ENCODE measurements at regions not wholly inside any gene's neighbourhood (a gene's known extent, or its start where the extent isn't known, plus 50 kb on each side); places are given as distances from the start of the nearest gene placed in this dataset.
A peak's percentile ranks its signal among the peaks of the same experiment; 100 is the strongest.

DNA sequence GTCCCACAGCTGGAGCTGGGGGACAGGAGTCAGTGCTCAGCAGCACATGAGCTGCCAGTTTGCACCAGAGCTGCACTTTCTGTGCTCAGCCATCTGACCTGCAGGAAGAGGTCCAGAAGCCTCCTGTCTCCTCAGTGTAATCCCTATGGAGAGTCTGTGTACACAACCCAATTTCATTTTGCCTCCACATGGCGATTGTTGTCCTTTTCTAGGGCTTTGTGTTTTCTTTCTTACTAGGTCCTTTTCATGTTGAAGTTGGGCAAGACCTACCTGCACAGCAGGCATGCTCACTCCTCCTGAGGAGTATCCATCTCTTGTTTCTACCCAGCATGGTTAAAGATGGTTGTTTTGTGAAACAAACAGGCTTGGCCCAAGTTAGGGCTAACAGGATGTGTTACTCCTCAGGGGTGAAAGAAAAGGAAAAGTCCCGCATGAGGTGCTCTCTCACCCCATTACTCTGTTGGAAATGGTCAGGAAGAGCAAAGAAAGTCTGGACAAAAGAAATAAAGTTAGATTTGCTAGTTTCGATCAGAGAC lies 273.0 kb downstream of the TMEM167A start:
- TF ChIP-seq CEBPB (IDR thresholded peaks at IDR 0.05; ENCODE audit: low read depth, low read length), result peak; percentile 38; the same call in 1 of the 2 replicates
- TF ChIP-seq TCF12 (IDR thresholded peaks at IDR 0.05; ENCODE audit: low read depth, low read length), result no peak
- TF ChIP-seq NANOG (IDR thresholded peaks at IDR 0.05; ENCODE audit: insufficient read depth, low read depth, low read length, poor library complexity, severe bottlenecking), result no peak
- no peak for TF ChIP-seq CREB1 (IDR thresholded peaks at IDR 0.05)
- H3K9ac ChIP-seq (replicated peaks in 1 of 4; ENCODE audit: extremely low read depth in 1 of 4, low read depth in 3 of 4, low read length in 3 of 4), result no peak overlapping the region
- H3K9me3 ChIP-seq (ENCODE audit: insufficient read depth in 2 of 2, low read depth in 1 of 2, low read length in 1 of 2), result no peaks in the 10 kb centered on the region; a peak in 1 of 4 replicates
- no peak overlapping the region for H3K4ac ChIP-seq (replicated peaks; ENCODE audit: insufficient read length, low read depth, low read length)
- H3K4me3 ChIP-seq (ENCODE audit: extremely low read depth in 1 of 4, insufficient read depth in 2 of 4, low read depth in 3 of 4, low read length in 4 of 4), result no peak overlapping the region
- no peak overlapping the region for H4K8ac ChIP-seq (ENCODE audit: extremely low read depth, insufficient read depth, low read length)
- H4K91ac ChIP-seq (replicated peaks; ENCODE audit: insufficient read length, low read length), result no peak overlapping the region
- H3K4me2 ChIP-seq (ENCODE audit: insufficient read depth in 1 of 2, low read depth in 2 of 2, low read length in 2 of 2), result no peak overlapping the region
- CTCF ChIA-PET (ENCODE audit: partially characterized antibody), result no interaction called here
- no peak overlapping the region for H3K14ac ChIP-seq (ENCODE audit: insufficient read length)
- H3K36me3 ChIP-seq (ENCODE audit: control insufficient read depth in 2 of 4, insufficient read depth in 4 of 4, low read length in 3 of 4), result no peaks in the 10 kb centered on the region
- DNase-seq (ENCODE audit: low read depth in 1 of 2, low spot score in 2 of 2), result no peak
- no peak overlapping the region for H2BK20ac ChIP-seq (ENCODE audit: low read length)
- no peaks in the 10 kb centered on the region for H3K23me2 ChIP-seq (ENCODE audit: low read depth, low read length)
- no peaks in the 10 kb centered on the region for H3K79me1 ChIP-seq (ENCODE audit: low read depth, low read length)
- H3K56ac ChIP-seq (replicated peaks; ENCODE audit: insufficient read length, low read depth, low read length), result no peak overlapping the region
- no peak overlapping the region for H3K18ac ChIP-seq (ENCODE audit: extremely low read depth, low read length)
- H4K20me1 ChIP-seq (replicated peaks in 1 of 2; ENCODE audit: control insufficient read depth in 1 of 2, insufficient read depth in 2 of 2, low read length in 2 of 2), result no peaks in the 10 kb centered on the region
- no peak overlapping the region for H3K27ac ChIP-seq (ENCODE audit: low read depth, low read length)
- H2BK5ac ChIP-seq (ENCODE audit: low read depth, low read length), result no peak overlapping the region
- no peak overlapping the region for H2BK15ac ChIP-seq (ENCODE audit: low read length)
- no peak overlapping the region for H2BK12ac ChIP-seq (ENCODE audit: low read depth, low read length)
- H4K5ac ChIP-seq (ENCODE audit: insufficient read length, low read depth, low read length), result no peak overlapping the region
- no peaks in the 10 kb centered on the region for H3K79me2 ChIP-seq (ENCODE audit: control insufficient read depth in 1 of 2, insufficient read depth in 2 of 2, low read length in 2 of 2)
- H2AFZ ChIP-seq (ENCODE audit: low read length), result no peak overlapping the region
- 77% methylated on average over 3 of the region's 3 CpGs; no CpG with 5 or more reads in 1 of the 2 experiments for WGBS, 2 experiments (ENCODE audit: extremely low coverage in 1 of 2, insufficient coverage in 1 of 2, insufficient read length in 1 of 2, insufficient replicate concordance in 2 of 2, low coverage in 1 of 2, low lambda C conversion rate in 2 of 2, missing lambda C conversion rate in 1 of 2)
- H2BK120ac ChIP-seq (replicated peaks; ENCODE audit: low read depth, low read length), result no peak overlapping the region
- H3K23ac ChIP-seq (ENCODE audit: insufficient read length), result no peak overlapping the region
- H3K4me1 ChIP-seq (replicated peaks in 1 of 4; ENCODE audit: control insufficient read depth in 3 of 4, insufficient read depth in 4 of 4, low read length in 3 of 4), result peaks cover 0 to 4% (median 1%) of the 10 kb centered on the region in 4 experiments; a peak in 4 of 7 replicates
- POLR2A ChIA-PET (ENCODE audit: partially characterized antibody), result interaction anchor here (0.6 kb wide), 1 partner anchor 138 kb away, joined by 3 read pairs; no protein-coding TSS in a partner anchor
- no peak overlapping the region for H2AK5ac ChIP-seq (ENCODE audit: low read depth, low read length)
- H3K27me3 ChIP-seq (replicated peaks in 1 of 4; ENCODE audit: control insufficient read depth in 3 of 4, extremely low read depth in 1 of 4, insufficient read depth in 3 of 4, low read length in 3 of 4), result no peaks in the 10 kb centered on the region
- no peak for FAIRE-seq

All from H1 (cell line).